ENCODE measurements at regions not wholly inside any gene's neighbourhood (a gene's known extent, or its start where the extent isn't known, plus 50 kb on each side); places are given as distances from the start of the nearest gene placed in this dataset.

- Mint-ChIP-seq H3K36me3 (ENCODE audit: insufficient read depth, unreplicated experiment) (no peaks in the 10 kb centered on the region), H3K4me1 (ENCODE audit: low read depth, unreplicated experiment) (no peaks in the 10 kb centered on the region), H3K27me3 (ENCODE audit: unreplicated experiment) (peaks cover 8% of the 10 kb centered on the region), H3K9me3 (ENCODE audit: low read depth, unreplicated experiment) (peaks cover 13% of the 10 kb centered on the region), H3K27ac (ENCODE audit: unreplicated experiment) (no peak overlapping the region), H3K4me3 (ENCODE audit: low read depth, unreplicated experiment) (no peak overlapping the region)
- BruUV-seq (replicated peaks): no TSS peak
- DNase-seq: no peak
- no peak for TF ChIP-seq CTCF (IDR thresholded peaks at IDR 0.05; ENCODE audit: unreplicated experiment)
- CTCF ChIA-PET: no interaction called here
- intact Hi-C loops (cut with micrococcal nuclease; ENCODE audit: unreplicated experiment): no loop called here
Measured at GRCh38 chr1:55801481-55801880, 586.3 kb upstream of the USP24 start.

GRCh38 chr1:55800503-55800902, 585.3 kb upstream of the USP24 start:
- H3K36me3 Mint-ChIP-seq (ENCODE audit: insufficient read depth, unreplicated experiment): no peaks in the 10 kb centered on the region
- no peaks in the 10 kb centered on the region for H3K4me1 Mint-ChIP-seq (ENCODE audit: low read depth, unreplicated experiment)
- H3K4me3 Mint-ChIP-seq (ENCODE audit: low read depth, unreplicated experiment): no peak overlapping the region
- TF ChIP-seq CTCF (IDR thresholded peaks at IDR 0.05; ENCODE audit: unreplicated experiment): no peak
- H3K9me3 Mint-ChIP-seq (ENCODE audit: low read depth, unreplicated experiment): peaks cover 7% of the 10 kb centered on the region
- DNase-seq: no peak
- BruUV-seq (replicated peaks): no TSS peak
- H3K27ac Mint-ChIP-seq (ENCODE audit: unreplicated experiment): no peak overlapping the region
- intact Hi-C loops (cut with micrococcal nuclease; ENCODE audit: unreplicated experiment): no loop called here
- H3K27me3 Mint-ChIP-seq (ENCODE audit: unreplicated experiment): peaks cover 5% of the 10 kb centered on the region
- CTCF ChIA-PET: no interaction called here

GRCh38 chr1:55793856-55794255, 578.7 kb upstream of the USP24 start:
- CTCF ChIA-PET: no interaction called here
- H3K36me3 Mint-ChIP-seq (ENCODE audit: insufficient read depth, unreplicated experiment): no peaks in the 10 kb centered on the region
- no peaks in the 10 kb centered on the region for H3K4me1 Mint-ChIP-seq (ENCODE audit: low read depth, unreplicated experiment)
- no peaks in the 10 kb centered on the region for H3K27me3 Mint-ChIP-seq (ENCODE audit: unreplicated experiment)
- H3K9me3 Mint-ChIP-seq (ENCODE audit: low read depth, unreplicated experiment): peaks cover 6% of the 10 kb centered on the region
- no peak for DNase-seq
- no peak for TF ChIP-seq CTCF (IDR thresholded peaks at IDR 0.05; ENCODE audit: unreplicated experiment)
- no peak overlapping the region for H3K27ac Mint-ChIP-seq (ENCODE audit: unreplicated experiment)
- no peak overlapping the region for H3K4me3 Mint-ChIP-seq (ENCODE audit: low read depth, unreplicated experiment)
- intact Hi-C loops (cut with micrococcal nuclease; ENCODE audit: unreplicated experiment): no loop called here
- BruUV-seq (replicated peaks): no TSS peak

- H3K4me1 Mint-ChIP-seq (ENCODE audit: low read depth, unreplicated experiment): no peaks in the 10 kb centered on the region
- peaks cover 8% of the 10 kb centered on the region for H3K9me3 Mint-ChIP-seq (ENCODE audit: low read depth, unreplicated experiment)
- no peak overlapping the region for H3K27ac Mint-ChIP-seq (ENCODE audit: unreplicated experiment)
- no peaks in the 10 kb centered on the region for H3K27me3 Mint-ChIP-seq (ENCODE audit: unreplicated experiment)
- no TSS peak for BruUV-seq (replicated peaks)
- intact Hi-C loops (cut with micrococcal nuclease; ENCODE audit: unreplicated experiment): no loop called here
- CTCF ChIA-PET: no interaction called here
- DNase-seq: no peak
- H3K36me3 Mint-ChIP-seq (ENCODE audit: insufficient read depth, unreplicated experiment): no peaks in the 10 kb centered on the region
- no peak for TF ChIP-seq CTCF (IDR thresholded peaks at IDR 0.05; ENCODE audit: unreplicated experiment)
- H3K4me3 Mint-ChIP-seq (ENCODE audit: low read depth, unreplicated experiment): no peak overlapping the region
Measured at GRCh38 chr1:55792870-55793269, 577.7 kb upstream of the USP24 start.

GRCh38 chr1:55789466-55789865, 574.3 kb upstream of the USP24 start:
- Mint-ChIP-seq H3K27ac (ENCODE audit: unreplicated experiment) (no peak overlapping the region), H3K27me3 (ENCODE audit: unreplicated experiment) (no peaks in the 10 kb centered on the region), H3K4me1 (ENCODE audit: low read depth, unreplicated experiment) (no peaks in the 10 kb centered on the region), H3K9me3 (ENCODE audit: low read depth, unreplicated experiment) (peaks cover 9% of the 10 kb centered on the region), H3K36me3 (ENCODE audit: insufficient read depth, unreplicated experiment) (no peaks in the 10 kb centered on the region), H3K4me3 (ENCODE audit: low read depth, unreplicated experiment) (no peak overlapping the region)
- no peak for DNase-seq
- no peak for TF ChIP-seq CTCF (IDR thresholded peaks at IDR 0.05; ENCODE audit: unreplicated experiment)
- CTCF ChIA-PET: no interaction called here
- intact Hi-C loops (cut with micrococcal nuclease; ENCODE audit: unreplicated experiment): no loop called here
- BruUV-seq (replicated peaks): no TSS peak

All from Calu3 (cell line).